ENCODE measurements at regions not wholly inside any gene's neighbourhood (a gene's known extent, or its start where the extent isn't known, plus 50 kb on each side); places are given as distances from the start of the nearest gene placed in this dataset.
"Not testable (repeated sequence)": the region's sequence is repeated elsewhere in the genome, so short reads cannot be mapped to it uniquely, and the experiment has no call there.

- no peaks in the 10 kb centered on the region for H3K36me3 ChIP-seq (replicated peaks)
- H3K9me3 ChIP-seq, result no peaks in the 10 kb centered on the region
- H3K27me3 ChIP-seq (ENCODE audit: low read depth), result no peaks in the 10 kb centered on the region
- H3K4me3 ChIP-seq, result no peak overlapping the region
- H3K4me1 ChIP-seq, result no peaks in the 10 kb centered on the region
- in situ Hi-C loops (cut with MboI; ENCODE audit: low sequenced_read_pairs), result no loop called here
- DNase-seq (ENCODE audit: low spot score in 2 of 2), result no peak
Observed at GRCh38 chr2:7368211-7368610, 451.0 kb downstream of the RNF144A start.

DNA sequence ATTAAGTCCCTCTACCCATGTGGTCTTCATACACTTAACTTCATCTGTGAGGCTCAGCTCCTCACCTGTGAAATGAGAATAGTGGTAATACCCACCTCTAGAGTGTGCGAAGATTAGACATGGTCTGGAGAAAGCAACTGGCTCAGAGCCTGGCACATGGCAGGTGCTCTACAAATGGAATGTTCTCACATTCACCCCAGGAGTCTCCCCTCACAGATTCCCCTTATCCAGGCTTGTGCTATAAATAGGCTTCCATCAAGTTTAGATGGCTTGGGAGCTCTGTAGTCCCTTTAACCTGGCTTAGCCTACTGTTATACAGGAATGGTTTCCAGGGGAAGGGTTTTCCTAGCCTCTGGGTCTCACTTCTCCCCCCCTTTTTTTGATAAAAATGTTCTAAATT is 455.9 kb downstream of the RNF144A start:
- DNase-seq (ENCODE audit: low spot score in 2 of 2), result no peak
- Histone ChIP-seq H3K9me3 (no peaks in the 10 kb centered on the region), H3K4me3 (no peak overlapping the region), H3K27me3 (ENCODE audit: low read depth) (no peaks in the 10 kb centered on the region), H3K4me1 (no peaks in the 10 kb centered on the region), H3K36me3 (replicated peaks) (no peaks in the 10 kb centered on the region)
- in situ Hi-C loops (cut with MboI; ENCODE audit: low sequenced_read_pairs), result no loop called here

GRCh38 chr2:7375901-7376300 is 458.7 kb downstream of the RNF144A start:
- DNase-seq (ENCODE audit: low spot score in 2 of 2), result no peak
- H3K36me3 ChIP-seq (replicated peaks), result no peaks in the 10 kb centered on the region
- in situ Hi-C loops (cut with MboI; ENCODE audit: low sequenced_read_pairs), result no loop called here
- H3K4me1 ChIP-seq, result no peaks in the 10 kb centered on the region
- no peaks in the 10 kb centered on the region for H3K9me3 ChIP-seq
- H3K27me3 ChIP-seq (ENCODE audit: low read depth), result no peaks in the 10 kb centered on the region
- H3K4me3 ChIP-seq, result no peak overlapping the region

GRCh38 chr2:7377916-7378569 is 460.8 kb downstream of the RNF144A start:
- no peaks in the 10 kb centered on the region for H3K9me3 ChIP-seq
- DNase-seq (ENCODE audit: low spot score in 2 of 2), result peak in 1 of 2 experiments; percentile 9
- H3K4me3 ChIP-seq, result no peak overlapping the region
- H3K27me3 ChIP-seq (ENCODE audit: low read depth), result no peaks in the 10 kb centered on the region
- no peaks in the 10 kb centered on the region for H3K4me1 ChIP-seq
- no peaks in the 10 kb centered on the region for H3K36me3 ChIP-seq (replicated peaks)
- in situ Hi-C loops (cut with MboI; ENCODE audit: low sequenced_read_pairs), result no loop called here

DNA sequence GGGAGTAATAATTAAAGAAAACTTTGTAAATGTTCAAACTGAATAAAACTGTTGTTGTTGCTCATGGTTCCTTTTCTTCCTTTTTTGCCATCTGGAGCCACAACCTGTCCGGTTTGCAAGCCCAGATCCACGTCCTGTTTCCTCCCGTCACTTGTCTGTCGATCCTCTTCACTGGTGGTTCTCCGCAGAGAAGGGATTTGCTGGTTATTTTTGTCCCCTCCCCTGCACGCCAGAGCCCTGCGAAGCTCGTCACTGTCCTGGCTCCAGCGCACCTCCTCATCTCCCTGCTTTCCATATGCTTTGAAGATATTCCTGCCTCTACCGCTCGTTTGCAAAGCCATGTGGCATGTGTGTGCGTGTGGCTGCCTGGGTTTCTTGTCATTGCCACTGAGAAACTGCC is 461.4 kb downstream of the RNF144A start:
- in situ Hi-C loops (cut with MboI; ENCODE audit: low sequenced_read_pairs), result no loop called here
- H3K4me1 ChIP-seq, result no peaks in the 10 kb centered on the region

GRCh38 chr2:7379799-7380198 is 462.6 kb downstream of the RNF144A start:
- no peaks in the 10 kb centered on the region for H3K27me3 ChIP-seq (ENCODE audit: low read depth)
- in situ Hi-C loops (cut with MboI; ENCODE audit: low sequenced_read_pairs), result no loop called here

More for the DNA sequence above, 461.4 kb downstream of the RNF144A start:
- no peaks in the 10 kb centered on the region for H3K36me3 ChIP-seq (replicated peaks)
- H3K9me3 ChIP-seq, result no peaks in the 10 kb centered on the region
- H3K4me3 ChIP-seq, result no peak overlapping the region
- no peaks in the 10 kb centered on the region for H3K27me3 ChIP-seq (ENCODE audit: low read depth)
- DNase-seq (ENCODE audit: low spot score in 2 of 2), result no peak

GRCh38 chr2:7384773-7385349 is 467.6 kb downstream of the RNF144A start:
- Histone ChIP-seq H3K9me3 (no peaks in the 10 kb centered on the region), H3K4me3 (no peak overlapping the region), H3K4me1 (no peaks in the 10 kb centered on the region), H3K27me3 (ENCODE audit: low read depth) (no peaks in the 10 kb centered on the region), H3K36me3 (replicated peaks) (no peaks in the 10 kb centered on the region)
- in situ Hi-C loops (cut with MboI; ENCODE audit: low sequenced_read_pairs), result no loop called here
- DNase-seq (ENCODE audit: low spot score in 2 of 2), result no peak

More at GRCh38 chr2:7379799-7380198, 462.6 kb downstream of the RNF144A start:
- H3K9me3 ChIP-seq, result no peaks in the 10 kb centered on the region
- no peaks in the 10 kb centered on the region for H3K4me1 ChIP-seq
- no peak overlapping the region for H3K4me3 ChIP-seq
- DNase-seq (ENCODE audit: low spot score in 2 of 2), result peak in 1 of 2 experiments; percentile 9
- H3K36me3 ChIP-seq (replicated peaks), result no peaks in the 10 kb centered on the region

GRCh38 chr2:7390311-7390710 is 473.1 kb downstream of the RNF144A start:
- DNase-seq (ENCODE audit: low spot score in 2 of 2); H3K4me3 ChIP-seq; H3K4me1 ChIP-seq; in situ Hi-C loops (cut with MboI; ENCODE audit: low sequenced_read_pairs); H3K9me3 ChIP-seq; H3K27me3 ChIP-seq (ENCODE audit: low read depth); H3K36me3 ChIP-seq (replicated peaks): not testable (repeated sequence)

- in situ Hi-C loops (cut with MboI; ENCODE audit: low sequenced_read_pairs), result no loop called here
- Histone ChIP-seq H3K4me1 (no peaks in the 10 kb centered on the region), H3K4me3 (no peak overlapping the region), H3K9me3 (no peaks in the 10 kb centered on the region), H3K27me3 (ENCODE audit: low read depth) (no peaks in the 10 kb centered on the region), H3K36me3 (replicated peaks) (no peaks in the 10 kb centered on the region)
- no peak for DNase-seq (ENCODE audit: low spot score in 2 of 2)
Observed at GRCh38 chr2:7392076-7392787, 475.0 kb downstream of the RNF144A start.

DNA sequence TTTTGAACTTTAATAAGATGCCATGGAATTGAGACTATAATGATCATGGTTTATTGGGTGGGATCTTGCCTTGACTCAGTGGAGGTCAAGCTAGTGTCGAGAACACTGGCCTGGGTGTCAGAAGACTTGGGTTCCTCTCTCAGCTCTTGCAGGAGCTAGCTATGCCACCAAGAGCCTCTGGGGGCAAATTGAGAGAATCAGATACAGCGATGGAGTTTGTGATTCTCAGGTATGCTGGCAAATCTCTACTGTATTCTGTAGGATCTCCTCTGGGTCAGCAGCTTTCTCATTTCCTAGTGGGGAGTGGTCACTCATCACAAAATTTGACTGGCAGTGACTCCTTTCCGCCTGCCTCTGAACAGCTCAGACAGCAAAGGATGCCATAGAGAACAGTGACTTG is 477.0 kb downstream of the RNF144A start:
- H3K27me3 ChIP-seq (ENCODE audit: low read depth), result no peaks in the 10 kb centered on the region
- H3K9me3 ChIP-seq, result no peaks in the 10 kb centered on the region
- H3K4me1 ChIP-seq, result no peaks in the 10 kb centered on the region
- DNase-seq (ENCODE audit: low spot score in 2 of 2), result no peak
- in situ Hi-C loops (cut with MboI; ENCODE audit: low sequenced_read_pairs), result no loop called here
- no peaks in the 10 kb centered on the region for H3K36me3 ChIP-seq (replicated peaks)
- no peak overlapping the region for H3K4me3 ChIP-seq

DNA sequence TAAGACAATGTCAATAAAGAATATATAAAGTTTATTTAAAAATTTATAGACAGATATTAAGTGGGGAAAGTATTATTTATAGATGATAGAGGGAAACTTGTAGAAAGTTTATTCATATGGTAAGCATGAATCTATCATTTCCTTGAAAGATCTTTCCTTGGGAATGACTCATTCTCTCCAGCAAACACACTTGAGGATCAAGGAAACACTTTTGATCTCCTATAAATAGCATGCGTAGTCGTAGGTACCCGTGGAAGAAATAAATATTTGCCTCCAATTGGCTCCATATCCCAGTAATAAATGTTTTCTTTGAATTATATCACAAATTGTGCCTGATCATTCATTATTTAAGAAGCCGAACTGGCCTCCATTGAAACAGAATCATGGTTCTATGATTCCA is 483.4 kb downstream of the RNF144A start:
- Histone ChIP-seq H3K4me3 (no peak overlapping the region), H3K4me1 (no peaks in the 10 kb centered on the region), H3K36me3 (replicated peaks) (no peaks in the 10 kb centered on the region), H3K27me3 (ENCODE audit: low read depth) (no peaks in the 10 kb centered on the region), H3K9me3 (no peaks in the 10 kb centered on the region)
- no peak for DNase-seq (ENCODE audit: low spot score in 2 of 2)
- in situ Hi-C loops (cut with MboI; ENCODE audit: low sequenced_read_pairs), result no loop called here

DNA sequence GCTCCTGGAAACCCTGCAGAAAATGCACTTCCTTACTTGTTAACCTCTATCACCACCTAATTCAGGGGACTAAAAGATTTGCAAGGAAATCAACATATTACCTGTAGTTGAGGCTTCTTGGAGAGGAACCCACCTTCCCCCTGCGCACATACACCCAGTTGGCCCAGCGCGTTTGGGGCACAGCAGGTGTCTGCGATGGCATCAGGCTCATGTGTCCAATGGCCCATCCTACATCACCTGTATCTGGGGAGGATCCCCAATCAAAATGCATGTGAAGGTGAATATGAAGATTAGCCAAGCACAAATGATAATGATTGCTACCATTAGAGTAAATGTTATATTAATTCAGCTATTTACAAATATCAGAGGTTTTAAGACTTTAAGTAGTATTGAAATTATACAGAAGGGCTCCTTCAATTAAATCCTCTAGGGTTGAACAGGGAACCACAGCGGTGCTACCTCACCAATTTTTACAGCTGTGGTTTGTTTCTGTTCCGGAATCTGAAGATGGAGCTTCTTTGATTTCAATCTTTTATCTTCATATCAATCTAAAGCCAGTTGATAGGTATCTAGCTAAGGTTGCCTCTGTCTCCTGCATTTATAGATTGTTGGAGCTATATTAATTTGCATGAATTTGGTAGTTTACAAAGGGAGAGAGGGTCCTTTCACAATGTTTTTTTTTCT is 486.0 kb downstream of the RNF144A start:
- no peak for DNase-seq (ENCODE audit: low spot score in 2 of 2)
- no peaks in the 10 kb centered on the region for H3K36me3 ChIP-seq (replicated peaks)
- H3K4me1 ChIP-seq, result no peaks in the 10 kb centered on the region
- no peaks in the 10 kb centered on the region for H3K27me3 ChIP-seq (ENCODE audit: low read depth)
- no peak overlapping the region for H3K4me3 ChIP-seq
- no peaks in the 10 kb centered on the region for H3K9me3 ChIP-seq
- in situ Hi-C loops (cut with MboI; ENCODE audit: low sequenced_read_pairs), result no loop called here

- H3K36me3 ChIP-seq (replicated peaks), result no peaks in the 10 kb centered on the region
Observed at GRCh38 chr2:7405861-7406715, 488.9 kb downstream of the RNF144A start.

More at GRCh38 chr2:7405861-7406715, 488.9 kb downstream of the RNF144A start:
- DNase-seq (ENCODE audit: low spot score in 2 of 2), result no peak
- H3K27me3 ChIP-seq (ENCODE audit: low read depth), result no peaks in the 10 kb centered on the region
- no peak overlapping the region for H3K4me3 ChIP-seq
- in situ Hi-C loops (cut with MboI; ENCODE audit: low sequenced_read_pairs), result no loop called here
- no peaks in the 10 kb centered on the region for H3K9me3 ChIP-seq
- H3K4me1 ChIP-seq, result no peaks in the 10 kb centered on the region

Measured in HAP-1 (cell line).